Sigmoid colon (tissue), 6 donors: ENCODE measurements at regions not wholly inside any gene's neighbourhood (a gene's known extent, or its start where the extent isn't known, plus 50 kb on each side); places are given as distances from the start of the nearest gene placed in this dataset.

ENCODE experiments used
- DNase-seq: peaks from one replicate; pipeline ENCODE4 v3.0.0-alpha.2; 2019
- H3K27ac ChIP-seq, 4 donors: fragments of 200-600 bp; sonication (generic); one replicate each; pipeline ENCODE4 v1.5.1; 2016 to 2019; ENCODE audit warnings: mild to moderate bottlenecking in 1 of 4
- H3K27me3 ChIP-seq, 3 donors: fragments of 200-600 bp; sonication (generic); one replicate each; pipeline ENCODE4 v1.5.1; 2019; ENCODE audit warnings: mild to moderate bottlenecking in 1 of 3
- H3K36me3 ChIP-seq, 4 donors: fragments of 200-600 bp; sonication (generic); one replicate each; pipeline ENCODE4 v1.5.1; 2016 to 2019
- H3K4me1 ChIP-seq, 4 donors: fragments of 200-600 bp; sonication (generic); one replicate each; pipeline ENCODE4 v1.5.1; 2017 to 2019
- H3K4me3 ChIP-seq, 4 donors: fragments of 200-600 bp; sonication (generic); one replicate each; pipeline ENCODE4 v1.5.1; 2017 to 2019; ENCODE audit warnings: mild to moderate bottlenecking in 2 of 4, moderate library complexity in 1 of 4
- H3K9me3 ChIP-seq, 4 donors: fragments of 200-600 bp in 3 of 4; sonication (generic) in 3 of 4; one replicate each; pipeline versions ENCODE4 v1.5.1 to v1.6.1; 2013 to 2019
- EP300 ChIP-seq, 4 donors: sonication (generic); formaldehyde crosslinking; IDR thresholded peaks; one replicate each; pipeline ENCODE4 v1.6.1; 2017; ENCODE audit warnings: antibody characterized with exemption in 4 of 4
- POLR2A ChIP-seq, 2 donors: fragments of 450-650 bp; IDR thresholded peaks; one replicate each; pipeline ENCODE4 v1.6.1; 2016; ENCODE audit warnings: antibody characterized with exemption in 2 of 2, mild to moderate bottlenecking in 2 of 2, moderate library complexity in 2 of 2
- POLR2AphosphoS5 ChIP-seq, 4 donors: sonication (generic); formaldehyde crosslinking; IDR thresholded peaks; one replicate each; pipeline ENCODE4 v1.6.1; 2017; ENCODE audit warnings: antibody characterized with exemption in 4 of 4
- WGBS, 2 donors: extraction: QIAGEN DNeasy Blood & Tissue Kit; methylation state at CpG; one replicate each; pipeline ENCODE4 v1.1.7; 2013; 5-methylcytosine and 5-hydroxymethylcytosine counted together
- intact Hi-C: fragments of 100-400 bp; cut with DNase I; formaldehyde crosslinking; loops from one replicate; pipeline ENCODE4 v1.15.1; 2023
- TF ChIP-seq, protein P1 (sequence below), 4 experiments: fragments of 450-650 bp in 3 of 4; fragments of 200-600 bp in 1 of 4; IDR thresholded peaks; one replicate each; pipeline ENCODE4 v1.5.1; 2016 to 2019; ENCODE audit warnings: antibody characterized with exemption in 4 of 4, mild to moderate bottlenecking in 3 of 4, moderate library complexity in 2 of 4
- donor health status: healthy with polysubstance abuse.
- donor health status: healthy.

DNA sequence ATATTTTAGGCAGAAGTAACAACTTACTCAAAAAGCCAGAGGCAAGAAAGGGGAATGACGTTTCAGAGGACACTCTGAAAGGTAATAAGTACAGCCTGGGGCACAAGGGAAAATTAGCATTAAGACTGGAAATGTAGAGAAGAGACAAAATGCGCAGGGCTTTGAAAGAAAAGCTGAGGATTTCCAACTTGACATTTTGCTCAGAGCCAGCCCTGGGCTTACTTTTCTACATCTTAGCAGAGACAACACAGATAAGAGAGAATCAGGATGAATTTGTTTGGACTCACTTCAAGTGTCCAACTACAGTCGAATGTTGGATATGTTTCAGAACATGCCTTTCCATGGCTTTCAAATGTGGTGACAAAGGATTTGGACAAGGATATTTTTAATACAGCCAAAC, 808.9 kb upstream of the LUZP2 start:
- no peak for DNase-seq
- H3K27ac ChIP-seq, result no peak overlapping the region
- no peaks in the 10 kb centered on the region for H3K27me3 ChIP-seq
- no peaks in the 10 kb centered on the region for H3K9me3 ChIP-seq
- no peaks in the 10 kb centered on the region for H3K36me3 ChIP-seq
- intact Hi-C loops, result no loop called here
- no peak overlapping the region for H3K4me3 ChIP-seq
- TF ChIP-seq EP300 (IDR thresholded peaks at IDR 0.05) (no peak), POLR2A (IDR thresholded peaks at IDR 0.05) (no peak), POLR2AphosphoS5 (IDR thresholded peaks at IDR 0.05) (no peak)
- TF ChIP-seq, protein P1, sequence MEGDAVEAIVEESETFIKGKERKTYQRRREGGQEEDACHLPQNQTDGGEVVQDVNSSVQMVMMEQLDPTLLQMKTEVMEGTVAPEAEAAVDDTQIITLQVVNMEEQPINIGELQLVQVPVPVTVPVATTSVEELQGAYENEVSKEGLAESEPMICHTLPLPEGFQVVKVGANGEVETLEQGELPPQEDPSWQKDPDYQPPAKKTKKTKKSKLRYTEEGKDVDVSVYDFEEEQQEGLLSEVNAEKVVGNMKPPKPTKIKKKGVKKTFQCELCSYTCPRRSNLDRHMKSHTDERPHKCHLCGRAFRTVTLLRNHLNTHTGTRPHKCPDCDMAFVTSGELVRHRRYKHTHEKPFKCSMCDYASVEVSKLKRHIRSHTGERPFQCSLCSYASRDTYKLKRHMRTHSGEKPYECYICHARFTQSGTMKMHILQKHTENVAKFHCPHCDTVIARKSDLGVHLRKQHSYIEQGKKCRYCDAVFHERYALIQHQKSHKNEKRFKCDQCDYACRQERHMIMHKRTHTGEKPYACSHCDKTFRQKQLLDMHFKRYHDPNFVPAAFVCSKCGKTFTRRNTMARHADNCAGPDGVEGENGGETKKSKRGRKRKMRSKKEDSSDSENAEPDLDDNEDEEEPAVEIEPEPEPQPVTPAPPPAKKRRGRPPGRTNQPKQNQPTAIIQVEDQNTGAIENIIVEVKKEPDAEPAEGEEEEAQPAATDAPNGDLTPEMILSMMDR (IDR thresholded peaks at IDR 0.05), result no peak
- 90% methylated on average over 3 of the region's 3 CpGs for WGBS, 2 donors
- H3K4me1 ChIP-seq, result no peaks in the 10 kb centered on the region

DNA sequence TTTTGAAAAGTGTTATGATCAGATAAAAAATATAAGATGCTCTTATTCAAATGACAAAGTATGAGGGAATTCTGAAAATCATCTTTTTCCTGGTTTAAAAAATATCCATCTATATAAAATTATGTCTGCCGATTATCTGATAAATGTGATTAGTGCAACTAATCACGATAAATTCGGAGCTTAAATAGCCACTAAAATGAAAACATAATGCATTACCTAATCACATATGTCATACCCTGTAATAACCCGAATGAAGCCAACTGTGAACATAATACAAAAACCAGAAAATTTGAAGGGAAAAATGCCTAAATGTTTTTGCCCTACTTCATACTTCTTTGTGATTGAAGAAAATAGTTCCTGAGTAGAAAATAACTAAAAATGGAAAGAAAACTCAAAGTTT, 808.4 kb upstream of the LUZP2 start:
- WGBS, 2 donors, result 90 to 93% methylated on average over 4 of the region's 4 CpGs

DNA sequence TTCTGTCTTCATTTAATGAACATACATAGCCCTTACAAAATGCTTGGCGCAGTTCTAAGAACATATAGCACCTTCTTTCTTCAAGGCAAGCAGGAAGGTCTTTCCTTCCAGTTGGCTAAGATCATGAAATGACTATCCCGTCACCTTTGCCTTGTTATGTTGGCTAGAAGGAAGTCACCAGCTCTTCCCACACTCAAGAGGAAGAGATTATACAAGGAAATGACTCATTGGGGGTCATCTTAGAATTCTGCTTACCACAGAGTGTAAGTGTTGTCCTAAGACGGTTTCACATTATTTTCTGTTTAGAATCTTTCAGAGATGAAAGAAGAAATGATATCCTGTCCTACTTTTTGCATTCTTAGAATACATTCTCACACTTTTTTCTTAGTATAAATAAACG, 808.0 kb upstream of the LUZP2 start:
- H3K27ac ChIP-seq, result no peak overlapping the region
- TF ChIP-seq EP300 (IDR thresholded peaks at IDR 0.05) (no peak), POLR2A (IDR thresholded peaks at IDR 0.05) (no peak), POLR2AphosphoS5 (IDR thresholded peaks at IDR 0.05) (no peak)
- TF ChIP-seq, protein P1 (IDR thresholded peaks at IDR 0.05), result no peak
- DNase-seq, result no peak

More for the DNA sequence above, 808.4 kb upstream of the LUZP2 start:
- Histone ChIP-seq H3K4me1 (no peaks in the 10 kb centered on the region), H3K9me3 (no peaks in the 10 kb centered on the region), H3K36me3 (no peaks in the 10 kb centered on the region), H3K27ac (no peak overlapping the region), H3K4me3 (no peak overlapping the region), H3K27me3 (no peaks in the 10 kb centered on the region)
- intact Hi-C loops, result no loop called here
- no peak for TF ChIP-seq EP300 (IDR thresholded peaks at IDR 0.05)
- TF ChIP-seq POLR2A (IDR thresholded peaks at IDR 0.05), result no peak
- no peak for TF ChIP-seq POLR2AphosphoS5 (IDR thresholded peaks at IDR 0.05)
- TF ChIP-seq, protein P1 (IDR thresholded peaks at IDR 0.05), result no peak
- no peak for DNase-seq

DNA sequence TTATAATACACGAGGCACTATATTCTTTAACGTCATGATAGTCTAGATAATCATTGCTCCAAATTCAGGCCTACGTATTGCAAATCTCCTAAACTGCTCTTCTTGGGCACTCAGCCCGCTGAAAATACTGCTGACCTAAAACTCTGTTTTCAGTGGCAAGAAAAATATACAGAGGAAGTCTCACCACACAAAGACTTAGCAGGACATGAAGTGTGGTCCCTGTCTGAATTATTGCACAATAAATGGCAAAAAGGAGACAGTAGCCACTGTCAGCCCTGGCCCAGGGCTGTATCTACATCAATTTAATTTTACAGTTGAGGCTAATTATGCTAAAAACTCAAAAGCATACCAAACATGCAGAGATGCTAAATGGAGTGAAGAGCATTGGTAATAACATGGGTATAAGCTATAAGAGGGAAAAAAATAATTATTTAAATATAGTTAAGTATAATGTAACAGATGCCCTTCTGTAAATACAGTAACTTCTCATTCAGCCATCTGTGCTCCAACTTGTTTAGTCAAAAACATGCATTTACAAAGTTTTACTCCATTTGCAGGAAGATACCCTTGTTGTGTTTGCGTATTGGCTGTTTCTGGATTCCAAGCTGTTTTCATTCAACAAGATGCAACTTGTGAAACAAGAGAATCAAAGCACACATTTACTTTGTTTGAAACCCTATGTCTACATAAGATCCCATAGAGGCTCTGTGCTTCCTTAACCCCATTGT, 800.0 kb upstream of the LUZP2 start:
- H3K9me3 ChIP-seq, result no peaks in the 10 kb centered on the region
- no peaks in the 10 kb centered on the region for H3K27me3 ChIP-seq
- H3K4me3 ChIP-seq, result no peak overlapping the region
- no peak overlapping the region for H3K27ac ChIP-seq
- H3K4me1 ChIP-seq, result no peaks in the 10 kb centered on the region
- DNase-seq, result no peak
- H3K36me3 ChIP-seq, result no peaks in the 10 kb centered on the region
- no peak for TF ChIP-seq EP300 (IDR thresholded peaks at IDR 0.05)
- 88 to 89% methylated on average over 5 of the region's 5 CpGs for WGBS, 2 donors
- intact Hi-C loops, result no loop called here

More for the DNA sequence above, 808.0 kb upstream of the LUZP2 start:
- no peaks in the 10 kb centered on the region for H3K36me3 ChIP-seq
- H3K4me1 ChIP-seq, result no peaks in the 10 kb centered on the region
- intact Hi-C loops, result no loop called here
- no peaks in the 10 kb centered on the region for H3K9me3 ChIP-seq
- no peak overlapping the region for H3K4me3 ChIP-seq
- H3K27me3 ChIP-seq, result no peaks in the 10 kb centered on the region
- WGBS, 2 donors, result 69 to 74% methylated on average over 4 of the region's 4 CpGs

DNA sequence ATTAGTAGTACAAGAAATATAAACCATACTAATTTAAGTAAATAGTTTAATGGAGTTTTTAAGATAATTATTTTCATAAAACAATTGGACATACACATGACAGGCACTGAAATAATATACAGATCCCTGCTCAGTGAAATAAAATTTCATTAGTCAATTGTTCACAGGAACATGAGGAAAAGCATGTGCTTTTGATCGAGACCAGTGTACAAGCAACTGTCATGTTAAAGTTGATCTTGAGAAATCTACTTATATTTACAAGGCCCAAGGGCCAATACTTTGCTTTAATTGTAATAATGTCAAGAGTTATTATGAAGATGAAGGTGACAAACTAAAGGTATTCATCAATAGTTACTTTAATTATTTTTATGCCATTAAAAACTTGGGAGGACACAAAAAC, 792.7 kb upstream of the LUZP2 start:
- no peaks in the 10 kb centered on the region for H3K36me3 ChIP-seq
- TF ChIP-seq POLR2A (IDR thresholded peaks at IDR 0.05) (no peak), EP300 (IDR thresholded peaks at IDR 0.05) (no peak), POLR2AphosphoS5 (IDR thresholded peaks at IDR 0.05) (no peak)
- TF ChIP-seq, protein P1 (IDR thresholded peaks at IDR 0.05), result no peak
- no peaks in the 10 kb centered on the region for H3K4me1 ChIP-seq
- no peaks in the 10 kb centered on the region for H3K27me3 ChIP-seq
- no peaks in the 10 kb centered on the region for H3K9me3 ChIP-seq
- DNase-seq, result no peak
- 74 to 90% methylated on average over 1 of the region's 1 CpG for WGBS, 2 donors
- H3K27ac ChIP-seq, result no peak overlapping the region
- intact Hi-C loops, result no loop called here
- H3K4me3 ChIP-seq, result no peak overlapping the region
